MV-4-11 (cell line): ENCODE measurements at regions not wholly inside any gene's neighbourhood (a gene's known extent, or its start where the extent isn't known, plus 50 kb on each side); places are given as distances from the start of the nearest gene placed in this dataset.
"Not testable (repeated sequence)": the region's sequence is repeated elsewhere in the genome, so short reads cannot be mapped to it uniquely, and the experiment has no call there.

ENCODE experiments used
- DNase-seq: peaks from one replicate; lab custom pipeline; 2025; lab: John Stamatoyannopoulos, UW

DNA sequence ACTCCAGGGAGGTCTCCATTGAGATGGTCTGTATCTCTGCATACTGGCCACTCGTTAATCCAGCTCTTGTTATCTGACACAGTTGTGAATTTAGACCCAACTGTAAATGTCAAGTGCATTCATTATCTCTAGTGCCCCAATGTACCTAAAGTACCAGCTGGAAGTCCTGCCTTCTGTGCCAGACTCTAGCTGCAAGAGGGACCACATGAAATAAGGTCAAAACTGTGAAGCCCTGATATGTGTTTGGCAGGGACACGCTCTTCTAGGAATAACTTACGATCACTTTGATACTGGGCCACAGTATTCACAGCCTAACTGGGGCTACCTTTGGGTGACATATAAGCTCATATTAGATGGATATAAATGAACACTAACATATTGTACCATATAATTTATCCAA, 268.5 kb downstream of the LRIG3 start:
- no peak for DNase-seq

DNA sequence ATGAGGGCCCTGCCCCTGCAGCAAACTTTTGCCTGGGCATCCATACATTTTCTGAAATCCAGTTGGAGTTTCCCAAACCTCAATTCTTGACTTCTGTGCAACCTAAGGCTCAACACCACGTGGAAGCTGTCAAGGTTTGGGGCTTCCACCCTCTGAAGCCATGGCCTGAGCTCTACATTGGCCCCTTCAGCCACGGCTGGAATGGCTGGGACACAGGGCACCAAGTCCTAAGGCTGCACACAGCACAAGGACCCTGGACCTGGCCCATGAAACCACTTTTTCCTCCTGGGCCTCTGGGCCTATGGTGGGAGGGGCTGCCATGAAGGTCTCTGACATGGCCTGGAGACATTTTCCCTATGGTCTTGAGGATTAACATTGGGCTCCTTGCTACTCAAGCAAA, 266.3 kb downstream of the LRIG3 start:
- DNase-seq: no peak

DNA sequence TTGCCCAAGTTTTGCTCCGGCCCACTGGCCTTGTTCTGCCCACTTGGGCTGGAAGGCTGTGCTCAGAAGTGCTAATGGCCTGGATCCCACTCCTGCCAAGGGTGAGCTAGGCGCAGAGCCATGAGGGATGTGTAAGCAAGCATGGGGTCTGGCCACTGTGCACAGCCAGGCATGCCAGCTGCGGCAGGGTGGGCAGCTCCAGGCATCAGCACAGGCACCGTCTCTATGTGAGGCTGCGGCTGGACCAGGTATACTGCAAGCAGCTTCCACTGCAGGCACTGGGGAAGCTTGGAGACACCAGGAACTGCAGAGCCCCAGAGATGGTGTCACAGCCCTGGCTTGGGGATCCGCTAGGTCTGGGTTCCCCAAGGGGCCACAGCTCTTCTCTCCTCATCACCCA, 264.9 kb downstream of the LRIG3 start:
- DNase-seq: no peak

DNA sequence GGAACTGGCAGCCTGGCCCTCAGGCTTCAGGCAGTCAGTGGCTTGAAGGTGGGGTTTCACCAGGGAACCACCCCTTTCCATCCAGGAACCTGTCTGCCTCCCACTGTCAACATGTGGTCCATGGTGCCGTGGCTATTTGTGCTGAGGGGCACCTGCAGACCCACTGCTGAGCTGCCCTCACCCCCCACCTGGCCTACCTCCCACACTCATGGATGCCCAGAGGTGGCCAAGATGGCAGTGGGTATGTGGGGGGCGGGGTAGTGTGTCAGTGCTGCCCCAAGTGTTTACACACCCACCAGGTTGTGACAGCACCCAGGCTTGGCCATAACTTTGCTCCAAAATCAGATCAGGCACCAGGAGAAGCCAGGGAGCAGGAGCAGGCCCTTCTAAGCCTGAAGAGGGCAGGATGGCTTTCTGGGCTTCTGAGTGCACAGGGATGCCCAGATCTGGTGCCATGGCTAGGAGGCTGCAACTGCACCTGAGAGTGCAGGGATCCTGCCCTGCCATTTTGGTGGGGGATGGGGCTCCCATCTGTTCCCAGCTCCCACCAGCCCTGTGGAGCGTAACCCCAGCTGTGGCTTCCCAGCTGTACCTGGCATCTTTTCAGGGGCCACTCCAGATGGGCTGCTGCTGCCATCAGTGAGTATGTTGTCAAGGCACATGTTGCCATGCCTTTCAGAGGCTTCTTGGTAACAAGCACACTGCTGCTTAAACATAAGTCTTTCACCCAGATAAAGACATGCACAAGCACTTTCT, 263.9 kb downstream of the LRIG3 start:
- no peak for DNase-seq

DNA sequence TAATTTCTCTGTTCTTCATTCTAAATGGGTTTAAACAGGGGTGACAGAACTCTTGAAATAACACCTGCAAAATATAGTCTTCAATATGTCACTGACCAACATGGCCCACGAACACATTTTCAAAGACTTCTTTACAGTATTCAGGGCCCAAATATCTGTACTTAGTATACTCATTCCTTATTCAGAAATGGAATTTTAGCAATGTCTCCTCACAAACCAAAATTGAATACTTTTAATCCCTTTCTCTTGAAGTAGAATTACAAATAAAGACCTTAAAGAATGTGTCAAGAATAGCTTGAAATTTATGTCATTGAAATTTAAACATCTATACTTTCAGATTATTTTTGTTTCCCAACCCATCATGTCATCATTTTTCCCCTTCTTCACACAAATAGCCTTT, 263.1 kb downstream of the LRIG3 start:
- DNase-seq: no peak

DNA sequence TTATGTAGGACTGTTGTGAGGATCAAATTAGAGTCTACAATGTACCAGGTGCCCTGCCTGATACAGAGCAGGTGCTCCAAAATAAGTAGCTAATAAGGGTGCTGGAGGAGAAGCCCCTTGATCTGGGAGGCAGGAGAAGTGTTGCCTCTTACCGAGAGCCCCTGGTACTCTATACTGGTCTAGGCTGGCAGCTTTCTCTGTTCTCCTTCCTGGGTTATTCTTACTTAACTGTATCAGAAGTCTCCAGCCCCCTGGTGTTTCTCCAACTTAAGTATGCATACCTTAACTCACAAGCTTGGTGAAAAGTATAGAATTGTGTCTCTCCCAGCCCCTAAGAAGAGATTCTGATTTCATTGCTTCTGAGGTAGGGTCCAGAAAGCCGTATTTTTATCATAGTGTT, 254.9 kb downstream of the LRIG3 start:
- no peak for DNase-seq

DNA sequence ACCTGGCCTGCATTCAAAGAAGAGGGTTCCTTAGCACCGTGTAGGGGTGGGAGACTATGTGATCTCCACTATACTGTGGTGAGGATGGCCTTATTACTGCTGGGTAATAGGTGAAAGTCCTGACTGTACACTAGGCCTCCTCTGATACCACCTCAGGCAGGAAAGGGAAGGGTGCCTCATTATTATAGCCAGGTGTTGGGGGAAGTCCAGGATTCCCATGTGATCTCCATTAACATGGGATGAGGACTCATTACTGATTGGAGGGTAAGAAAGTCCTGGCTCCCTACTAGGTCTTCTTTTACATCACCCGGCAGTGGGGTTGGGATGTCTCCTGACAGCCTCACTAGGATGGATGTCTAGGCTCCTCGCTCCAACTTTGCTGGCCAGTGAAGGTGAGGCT, 252.1 kb downstream of the LRIG3 start:
- no peak for DNase-seq

DNA sequence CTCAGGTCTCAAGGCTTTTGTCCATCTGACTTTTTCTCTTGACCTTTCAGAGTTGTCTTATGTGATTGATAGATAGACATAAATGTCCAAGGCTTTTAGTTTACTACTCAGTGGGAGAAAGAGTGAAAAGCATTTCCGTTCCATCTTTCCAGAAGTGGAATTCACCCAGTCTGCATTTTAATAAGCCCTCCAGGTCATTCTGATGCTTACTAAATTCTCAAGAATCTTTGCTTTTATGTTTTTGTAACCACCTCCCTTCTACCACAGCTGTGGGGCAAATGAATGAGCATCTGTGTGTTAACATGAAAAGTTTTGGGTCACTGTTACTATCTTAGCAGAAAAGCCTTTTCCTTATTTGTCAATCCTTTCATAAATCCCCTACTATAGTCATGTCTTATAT, 251.4 kb downstream of the LRIG3 start:
- DNase-seq: no peak

DNA sequence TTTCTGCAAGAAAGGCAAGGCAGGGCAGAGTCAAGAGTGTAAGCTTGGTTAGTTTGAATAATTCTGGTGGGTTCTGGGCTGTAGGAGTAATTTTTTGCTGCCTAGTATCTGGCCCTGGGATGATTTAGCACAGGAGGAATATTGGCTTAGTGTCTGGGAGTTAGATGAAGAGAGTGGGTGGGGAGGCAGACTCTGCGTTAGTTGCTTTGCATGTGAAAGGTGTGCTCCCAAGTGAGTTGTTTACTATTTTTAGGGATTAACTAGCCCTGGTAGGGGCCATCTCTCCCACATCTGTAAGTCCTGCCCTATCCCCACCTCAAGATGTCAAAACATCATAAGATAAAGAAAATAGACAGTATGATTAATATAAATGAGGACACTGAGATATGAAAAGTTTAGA, 249.7 kb downstream of the LRIG3 start:
- no peak for DNase-seq

DNA sequence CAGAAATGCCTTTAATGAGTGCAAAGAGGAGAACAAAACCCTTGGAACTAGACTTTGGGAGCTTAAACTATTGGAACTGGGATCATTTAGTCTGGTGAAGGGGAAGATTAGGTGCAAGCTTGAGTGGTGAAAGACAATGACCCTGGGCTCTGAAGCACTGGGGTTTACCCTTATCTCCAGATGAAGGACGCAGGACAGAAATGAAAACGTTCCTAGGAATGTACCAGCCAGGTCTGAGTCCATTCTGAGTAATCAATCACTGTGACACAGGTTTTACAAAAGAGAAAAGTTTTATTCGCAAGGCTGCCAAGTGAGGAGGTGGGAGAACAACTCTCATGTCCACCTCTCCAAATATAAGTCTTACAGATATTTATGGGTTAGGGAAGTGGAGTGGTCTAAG, 249.1 kb downstream of the LRIG3 start:
- no peak for DNase-seq

DNA sequence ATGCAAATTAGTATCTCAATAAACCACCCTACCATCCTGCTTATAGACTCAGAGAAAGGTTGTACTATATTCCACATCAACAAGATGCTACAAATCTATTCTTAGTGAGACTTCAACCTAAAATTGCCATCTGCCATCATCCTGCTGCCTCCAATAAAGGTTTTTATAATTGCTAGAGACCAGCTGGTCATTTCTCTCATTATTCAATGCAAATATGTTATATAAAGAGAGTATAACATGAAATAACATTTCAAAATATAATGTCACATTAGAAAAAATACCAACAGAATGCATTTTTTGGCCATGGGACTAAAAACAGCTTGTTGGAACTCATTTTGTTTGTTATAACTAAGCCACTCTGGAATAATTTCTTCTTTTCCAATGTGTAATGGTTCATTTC, 247.3 kb downstream of the LRIG3 start:
- DNase-seq: no peak

DNA sequence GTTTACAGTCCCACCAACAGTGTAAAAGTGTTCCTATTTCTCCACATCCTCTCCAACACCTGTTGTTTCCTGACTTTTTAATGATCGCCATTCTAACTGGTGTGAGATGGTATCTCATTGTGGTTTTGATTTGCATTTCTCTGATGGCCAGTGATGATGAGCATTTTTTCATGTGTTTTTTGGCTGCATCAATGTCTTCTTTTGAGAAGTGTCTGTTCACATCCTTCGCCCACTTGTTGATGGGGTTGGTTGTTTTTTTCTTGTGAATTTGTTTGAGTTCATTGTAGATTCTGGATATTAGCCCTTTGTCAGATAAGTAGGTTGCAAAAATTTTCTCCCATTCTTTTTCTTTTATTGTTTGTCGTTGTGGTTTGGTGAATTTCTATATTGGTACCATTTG, 242.5 kb downstream of the LRIG3 start:
- not testable (repeated sequence) for DNase-seq

DNA sequence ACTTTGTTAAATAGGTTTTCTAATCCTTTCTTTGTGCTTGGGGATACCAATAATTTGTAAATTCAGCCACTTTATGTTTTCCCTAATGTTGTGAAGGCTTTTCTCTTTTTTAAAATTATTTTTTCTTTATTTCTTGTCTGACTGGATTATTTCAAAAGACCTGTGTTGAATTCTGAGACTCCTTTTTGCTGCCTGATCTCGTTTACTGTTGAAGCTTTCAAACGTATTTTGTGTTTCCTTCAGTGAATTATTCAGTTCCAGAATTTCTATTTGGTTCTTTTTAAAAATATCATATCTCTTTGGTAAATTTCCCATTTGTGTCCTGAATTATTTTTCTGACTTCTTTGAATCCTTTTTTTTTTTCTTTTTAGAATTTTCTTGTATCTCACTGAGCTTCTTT, 241.6 kb downstream of the LRIG3 start:
- no peak for DNase-seq

DNA sequence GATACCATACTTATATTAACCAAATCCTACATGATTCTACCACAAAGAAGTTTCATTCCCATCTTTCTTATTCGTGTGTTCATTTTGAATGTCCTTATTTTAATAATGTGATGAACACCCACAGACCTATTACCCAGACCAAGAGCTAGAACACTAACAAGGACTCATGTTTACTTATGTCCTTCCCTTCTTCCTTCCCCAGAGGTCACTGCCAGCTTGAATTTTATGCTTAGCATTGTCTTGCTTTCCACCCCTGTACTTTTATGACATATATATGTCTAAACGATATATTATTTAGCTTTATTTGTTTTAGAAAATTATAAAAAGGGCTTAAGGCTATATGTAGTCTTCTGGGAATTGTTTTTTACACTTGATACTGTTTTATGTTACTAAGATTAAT, 238.6 kb downstream of the LRIG3 start:
- no peak for DNase-seq

DNA sequence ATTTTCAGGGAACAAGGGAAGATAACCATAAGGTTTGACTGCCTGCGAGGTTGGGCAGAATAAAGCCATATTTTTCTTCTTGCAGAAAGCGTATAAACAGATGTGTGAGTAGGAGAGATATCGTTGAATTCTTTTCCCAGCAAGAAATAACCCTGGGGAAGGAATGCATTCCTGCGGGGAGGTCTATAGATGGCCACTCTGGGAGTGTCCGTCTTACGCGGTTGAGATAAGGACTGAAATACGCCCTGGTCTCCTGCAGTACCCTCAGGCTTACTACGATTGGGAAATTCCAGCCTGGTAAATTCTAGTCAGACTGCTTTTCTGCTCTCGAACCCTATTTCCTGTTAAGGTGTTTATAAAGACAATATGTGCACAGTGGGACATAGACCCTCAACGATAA, 225.0 kb downstream of the LRIG3 start:
- DNase-seq: no peak

DNA sequence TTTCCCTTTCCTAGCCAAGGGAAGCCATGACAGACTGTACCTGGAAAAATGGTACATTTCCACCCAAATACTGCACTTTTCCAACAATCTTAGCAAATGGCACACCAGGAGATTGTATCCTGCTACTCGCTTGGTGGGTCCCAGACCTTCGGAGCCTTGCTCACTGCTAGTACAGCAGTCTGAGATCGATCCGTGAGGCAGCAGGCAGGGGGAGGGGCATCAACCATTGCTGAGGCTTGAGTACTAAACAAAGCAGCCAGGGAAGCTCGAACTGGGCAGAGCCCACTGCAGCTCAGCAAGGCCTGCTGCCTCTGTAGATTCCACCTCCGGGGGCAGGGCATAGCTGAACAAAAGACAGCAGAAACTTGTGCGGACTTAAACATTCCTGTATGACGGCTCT, 218.8 kb downstream of the LRIG3 start:
- DNase-seq: no peak

DNA sequence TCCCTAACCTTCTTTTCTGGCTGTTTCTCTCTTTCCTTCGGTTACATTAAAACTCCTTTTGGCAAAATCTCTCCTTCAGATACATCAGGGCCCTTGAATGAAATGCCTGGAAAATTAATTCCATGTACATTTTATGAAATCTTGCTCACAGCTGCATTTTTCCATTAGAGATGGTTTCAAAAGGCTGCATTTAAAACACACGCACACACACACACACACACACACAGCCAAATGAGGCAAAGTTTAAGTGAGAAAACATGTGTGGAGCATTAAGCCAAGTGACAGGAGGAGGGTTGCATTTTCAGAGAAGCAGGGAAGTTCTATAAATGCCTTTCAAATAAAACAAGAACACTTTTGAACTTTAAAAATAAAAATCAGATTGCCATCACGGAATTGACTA, 216.4 kb downstream of the LRIG3 start:
- no peak for DNase-seq

DNA sequence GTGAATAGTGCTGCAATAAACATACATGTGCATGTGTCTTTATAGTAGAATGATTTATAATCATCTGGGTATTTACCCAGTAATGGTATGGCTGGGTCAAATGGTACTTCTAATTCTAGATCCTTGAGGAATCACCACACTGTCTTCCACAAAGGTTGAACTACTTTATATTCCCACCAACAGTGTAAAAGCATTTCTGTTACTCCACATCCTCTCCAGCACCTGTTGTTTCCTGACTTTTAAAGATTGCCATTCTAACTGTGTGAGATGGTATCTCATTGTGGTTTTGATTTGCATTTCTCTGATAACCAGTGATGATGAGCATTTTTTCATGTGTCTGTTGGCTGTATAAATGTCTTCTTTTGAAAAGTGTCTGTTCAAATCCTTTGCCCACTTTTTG, 215.5 kb downstream of the LRIG3 start:
- DNase-seq: not testable (repeated sequence)

DNA sequence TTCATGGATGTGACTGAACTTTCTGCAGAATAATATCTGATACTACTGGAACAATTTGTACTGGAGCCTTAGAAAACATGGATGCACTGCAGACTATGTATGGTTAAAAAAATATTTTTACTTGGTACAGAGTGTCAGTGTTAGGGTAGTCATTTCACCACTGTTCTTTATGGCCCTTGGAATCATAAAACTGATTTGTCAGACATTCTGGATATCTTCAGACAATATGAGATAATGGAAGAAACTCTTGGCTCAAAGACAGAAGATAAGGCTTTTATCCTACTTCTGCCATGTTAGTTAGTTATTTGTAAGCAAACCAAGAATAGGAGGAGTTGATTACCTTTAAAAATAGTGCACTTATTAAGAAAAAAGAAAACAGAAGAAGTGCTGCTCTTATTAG, 209.4 kb downstream of the LRIG3 start:
- DNase-seq: no peak

DNA sequence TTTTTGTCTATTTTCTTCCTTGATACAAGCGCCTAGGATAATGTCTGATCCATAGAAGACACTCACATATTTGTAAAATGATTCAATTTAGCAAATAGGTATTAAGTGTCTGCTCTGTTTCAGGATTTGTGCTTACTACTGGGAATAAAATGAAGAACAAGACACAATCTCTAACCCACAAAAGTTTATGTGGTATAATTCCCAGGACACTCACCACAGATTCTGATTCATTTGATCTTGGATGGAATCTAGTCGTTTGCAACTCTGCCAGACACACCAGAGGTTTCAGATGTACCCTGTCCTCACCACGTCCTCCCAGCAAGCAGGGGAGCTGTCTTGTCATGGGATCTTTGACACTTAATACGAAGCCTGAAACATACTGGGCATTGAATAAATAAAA, 208.3 kb downstream of the LRIG3 start:
- no peak for DNase-seq

DNA sequence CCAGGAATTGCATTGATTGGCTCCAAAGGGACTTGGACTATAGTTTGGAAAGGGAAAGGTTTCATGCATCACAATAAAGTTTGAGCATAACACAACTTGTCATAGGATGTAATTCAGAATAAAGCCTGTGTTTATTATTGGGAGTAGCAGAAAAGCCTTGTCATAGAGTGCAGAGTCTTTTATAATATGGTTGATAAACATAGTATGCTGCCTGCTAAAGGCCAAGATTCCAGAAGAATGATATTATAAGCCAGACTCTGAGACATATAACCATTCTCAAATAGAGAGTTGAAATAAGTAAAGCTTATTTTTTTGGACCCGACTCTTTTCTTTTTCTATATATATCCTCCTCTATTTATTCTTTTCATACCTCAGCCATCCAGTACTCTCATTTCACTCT, 207.3 kb downstream of the LRIG3 start:
- DNase-seq: no peak

DNA sequence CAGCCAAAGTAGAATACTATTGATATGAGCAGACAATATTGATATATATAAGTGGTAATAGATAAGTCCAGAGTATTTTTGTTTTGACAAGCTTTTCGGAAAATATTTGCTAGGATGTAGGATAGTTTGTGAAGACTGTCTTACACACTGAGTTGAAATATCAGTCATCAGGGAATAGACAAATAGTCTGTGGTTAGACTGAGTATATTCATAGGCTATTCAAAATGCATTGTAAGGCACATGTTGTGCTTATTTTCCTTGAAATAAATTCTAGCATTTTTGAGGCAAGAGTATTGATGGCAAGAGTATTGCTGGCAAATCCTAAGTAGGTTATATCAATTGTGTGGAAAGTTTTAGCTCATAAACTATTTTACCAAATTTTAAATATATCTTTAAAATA, 201.1 kb downstream of the LRIG3 start:
- DNase-seq: no peak

DNA sequence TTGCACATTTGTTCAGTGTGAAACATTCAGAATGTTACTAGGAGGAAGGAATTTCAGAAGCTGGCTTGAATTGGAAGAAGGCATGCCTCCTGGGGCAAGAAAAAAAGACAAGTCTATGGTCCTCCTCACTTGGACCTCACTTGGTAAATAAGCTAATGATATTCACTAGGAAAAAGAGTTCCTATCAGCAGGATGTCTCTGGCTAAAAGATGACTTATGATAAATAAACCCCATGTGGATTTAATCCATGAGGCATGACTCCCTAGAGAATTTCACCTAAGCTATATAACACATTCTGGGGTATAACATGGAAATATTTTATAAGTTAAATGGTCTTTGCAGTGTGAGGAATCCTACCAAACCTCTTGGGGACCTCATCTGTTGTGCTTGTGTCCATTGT, 199.9 kb downstream of the LRIG3 start:
- DNase-seq: no peak

DNA sequence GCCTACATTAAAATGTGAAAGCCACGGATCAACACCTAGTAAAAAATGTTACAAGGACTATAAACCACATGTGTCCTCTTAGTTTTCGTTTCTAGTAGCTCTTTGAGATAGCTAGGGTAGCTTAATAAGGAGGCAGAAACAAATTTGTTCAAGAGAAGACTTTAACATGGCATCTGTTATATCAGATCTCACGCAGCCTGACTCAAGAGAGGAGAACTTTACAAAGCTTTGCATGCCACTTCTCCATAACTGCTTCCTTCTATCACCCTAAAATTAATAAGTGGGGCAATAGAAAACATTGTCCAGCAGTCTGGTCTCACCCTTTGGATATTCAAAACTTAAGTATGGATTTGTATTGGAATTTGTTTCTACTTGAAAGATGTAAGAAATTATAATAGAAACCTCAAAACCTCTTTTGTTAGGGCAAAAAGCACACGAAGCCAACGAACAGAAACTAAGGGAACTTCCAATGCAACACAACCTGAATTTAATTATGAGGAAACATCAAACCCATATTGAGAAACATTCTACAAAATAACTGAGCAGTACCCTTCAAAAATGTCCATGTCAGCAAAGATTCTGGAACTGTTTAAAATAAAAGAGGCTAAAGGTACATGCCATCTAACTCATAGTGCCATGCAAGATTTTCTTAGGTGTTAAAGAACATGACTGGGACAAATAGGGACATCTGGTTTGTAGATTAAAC, 194.8 kb downstream of the LRIG3 start:
- DNase-seq: no peak
